SIG-M5 treated with dmso at 0.1 percent for 504 hours (cell line): ENCODE measurements at regions not wholly inside any gene's neighbourhood (a gene's known extent, or its start where the extent isn't known, plus 50 kb on each side); places are given as distances from the start of the nearest gene placed in this dataset.
A peak's percentile ranks its signal among the peaks of the same experiment; 100 is the strongest.

Experiments
- DNase-seq: peaks from one replicate; lab custom pipeline; 2025; ENCODE audit not compliant: unreplicated experiment; lab: John Stamatoyannopoulos, UW

DNA sequence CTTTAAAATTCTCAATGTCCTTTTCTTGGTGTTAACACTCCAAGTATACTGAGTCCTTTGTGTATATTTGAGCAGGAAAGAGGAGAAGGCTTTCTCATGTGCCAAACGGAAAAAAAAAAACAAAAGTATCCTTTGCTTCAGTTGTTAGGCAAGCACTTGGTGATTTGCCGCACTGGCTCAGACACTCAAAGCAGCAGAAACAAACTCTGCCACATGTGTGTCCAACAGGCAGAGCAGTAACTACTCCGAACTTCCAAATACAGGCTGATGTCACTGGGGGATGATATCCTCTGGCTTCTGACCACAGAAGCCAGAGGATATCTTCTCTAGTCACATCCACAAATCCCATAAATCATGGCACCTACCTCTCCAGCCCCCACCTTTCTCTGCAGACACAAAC lies 108.0 kb upstream of the SALL3 start:
- no peak for DNase-seq

DNA sequence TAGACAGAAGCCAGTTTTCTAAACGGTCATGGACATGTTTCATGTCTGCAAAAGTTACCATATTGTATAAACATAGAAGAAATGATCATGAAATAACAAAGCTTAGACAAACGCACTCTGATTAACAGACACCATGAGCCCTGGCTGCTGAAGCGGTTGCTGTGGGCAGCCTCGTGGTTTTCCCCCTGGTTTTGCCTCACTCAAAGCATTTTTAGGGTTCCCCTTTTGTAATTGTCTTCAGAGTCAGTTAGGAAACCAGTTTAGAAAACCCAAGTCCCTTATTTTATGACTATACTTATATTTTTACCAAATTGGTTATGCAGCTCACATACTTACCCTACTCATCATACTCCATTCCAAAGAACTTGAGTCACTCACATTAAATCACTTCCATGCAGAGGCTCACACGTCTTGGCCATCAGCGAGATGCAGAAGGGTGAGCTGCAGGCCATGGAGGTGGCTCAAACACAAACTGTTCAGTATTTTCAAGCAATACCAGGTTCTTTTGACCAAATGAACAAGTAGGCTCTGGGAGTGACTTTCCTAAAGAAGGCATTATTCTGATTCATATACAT lies 105.6 kb upstream of the SALL3 start:
- peak; percentile 64 for DNase-seq

DNA sequence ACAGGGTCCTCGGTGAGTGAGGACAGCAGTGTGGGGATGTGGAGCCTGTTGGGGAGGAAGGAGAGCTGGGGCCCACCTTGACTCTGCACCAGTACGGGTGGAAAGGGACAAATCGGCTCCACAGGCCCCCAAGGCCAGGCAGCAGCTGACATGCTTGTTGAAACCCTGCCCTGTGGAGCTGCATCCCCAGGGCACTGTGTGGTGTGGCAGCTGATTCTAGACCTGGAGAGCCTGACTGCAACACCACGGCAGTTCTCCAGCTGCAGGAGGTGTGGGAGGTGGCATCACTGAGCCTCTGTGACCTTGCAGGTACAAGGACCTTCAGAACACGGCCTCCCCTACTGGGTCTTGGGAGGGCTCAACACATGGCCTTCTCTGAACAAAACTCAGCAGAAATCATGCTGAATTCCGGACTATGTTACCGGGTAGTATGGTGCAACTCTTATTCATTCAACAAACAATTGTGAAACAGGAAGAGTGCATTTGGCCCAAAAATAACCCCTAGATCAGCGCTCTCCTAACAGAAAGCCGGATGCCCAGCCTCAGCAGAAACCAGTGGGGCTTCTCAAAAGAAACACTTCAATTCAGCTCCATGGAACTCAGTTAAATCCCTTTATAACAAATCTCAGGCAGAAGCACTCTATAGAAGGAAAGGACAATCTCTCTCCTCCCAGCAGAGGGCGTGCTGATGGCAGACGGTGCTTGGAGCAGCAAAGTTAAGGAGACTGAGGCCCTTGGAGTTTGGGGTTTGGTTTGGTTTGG lies 104.4 kb upstream of the SALL3 start:
- peak; percentile 94 for DNase-seq

GRCh38 chr18:78875778-78876650 lies 103.6 kb upstream of the SALL3 start:
- DNase-seq, result no peak

GRCh38 chr18:78876868-78877267 lies 102.8 kb upstream of the SALL3 start:
- no peak for DNase-seq

- DNase-seq, result no peak
These were observed 101.3 kb upstream of the SALL3 start for GRCh38 chr18:78878335-78878734.

GRCh38 chr18:78879072-78879883 lies 100.3 kb upstream of the SALL3 start:
- peak; percentile 17 for DNase-seq

DNA sequence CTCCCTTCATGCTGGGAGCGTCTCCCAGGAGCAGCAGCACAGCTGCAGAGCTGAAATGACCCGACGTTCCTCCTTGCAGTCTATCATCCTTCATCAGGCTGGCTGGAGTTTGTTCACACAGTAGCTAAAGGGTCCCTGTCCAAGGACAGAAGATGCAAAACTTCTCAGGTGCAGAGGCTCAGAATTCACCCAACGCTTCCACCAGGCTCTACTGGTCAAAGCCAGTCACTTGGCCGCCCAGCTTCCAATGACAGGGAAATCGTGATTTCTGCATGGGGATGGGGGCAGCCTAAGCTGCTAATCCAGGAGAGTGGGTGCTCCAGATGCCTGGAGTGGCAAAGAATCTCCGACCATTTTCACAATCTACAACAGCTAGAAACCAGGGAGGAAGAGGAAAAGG lies 97.0 kb upstream of the SALL3 start:
- DNase-seq, result no peak

DNA sequence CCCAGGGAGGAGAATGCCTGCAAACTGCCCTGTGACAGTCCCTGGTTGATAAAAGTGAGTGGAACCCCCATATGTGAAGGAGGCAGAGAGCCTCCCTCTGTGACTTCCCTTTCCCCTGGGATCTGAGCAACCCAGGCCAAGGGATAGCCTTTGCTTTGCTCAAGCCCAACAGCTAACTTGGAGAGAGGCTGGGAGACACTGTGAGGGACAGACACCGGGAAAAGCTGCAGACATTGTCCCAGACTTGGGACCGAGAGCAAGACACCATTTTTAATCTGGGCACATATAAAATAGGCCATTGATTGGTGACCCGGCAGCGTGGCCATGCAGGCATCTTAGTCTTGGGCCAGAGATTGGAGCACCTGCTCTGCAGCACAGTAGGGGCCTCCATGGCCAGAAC lies 96.1 kb upstream of the SALL3 start:
- DNase-seq, result no peak

GRCh38 chr18:78884502-78884901 lies 95.1 kb upstream of the SALL3 start:
- peak; percentile 5 for DNase-seq

GRCh38 chr18:78889250-78889649 lies 90.4 kb upstream of the SALL3 start:
- DNase-seq, result no peak

- DNase-seq, result no peak
These were observed 89.2 kb upstream of the SALL3 start for GRCh38 chr18:78890388-78890787.

DNA sequence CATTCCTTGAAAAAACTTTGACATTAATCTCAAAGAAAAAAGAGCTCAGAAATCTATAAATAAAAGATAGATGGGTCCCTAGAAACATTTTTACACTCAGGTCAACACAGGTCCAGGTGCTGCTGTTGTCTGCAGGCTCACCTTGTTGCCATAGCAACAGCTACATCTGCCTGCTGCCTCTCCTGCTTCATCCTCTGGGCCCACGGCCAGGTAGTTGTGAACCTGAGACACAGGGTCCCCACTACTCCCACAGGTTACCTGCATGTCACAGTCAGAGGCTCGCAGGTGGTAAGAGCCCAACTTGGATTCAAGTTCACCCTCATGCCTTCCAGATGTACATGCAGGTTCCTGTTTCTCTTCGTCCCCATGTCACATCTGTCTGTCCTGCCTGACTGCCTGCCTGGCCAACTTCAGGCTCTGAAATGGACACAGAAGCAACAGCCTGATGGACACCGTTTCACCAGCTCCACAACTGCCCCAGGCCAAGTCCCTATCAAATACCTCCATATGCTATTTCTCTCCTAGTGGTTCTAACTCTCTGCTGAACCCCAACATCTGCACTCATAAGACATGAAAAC lies 88.3 kb upstream of the SALL3 start:
- no peak for DNase-seq

- DNase-seq, result no peak
These were observed 87.4 kb upstream of the SALL3 start for GRCh38 chr18:78892177-78892576.

- no peak for DNase-seq
These were observed 86.9 kb upstream of the SALL3 start for GRCh38 chr18:78892721-78893120.

DNA sequence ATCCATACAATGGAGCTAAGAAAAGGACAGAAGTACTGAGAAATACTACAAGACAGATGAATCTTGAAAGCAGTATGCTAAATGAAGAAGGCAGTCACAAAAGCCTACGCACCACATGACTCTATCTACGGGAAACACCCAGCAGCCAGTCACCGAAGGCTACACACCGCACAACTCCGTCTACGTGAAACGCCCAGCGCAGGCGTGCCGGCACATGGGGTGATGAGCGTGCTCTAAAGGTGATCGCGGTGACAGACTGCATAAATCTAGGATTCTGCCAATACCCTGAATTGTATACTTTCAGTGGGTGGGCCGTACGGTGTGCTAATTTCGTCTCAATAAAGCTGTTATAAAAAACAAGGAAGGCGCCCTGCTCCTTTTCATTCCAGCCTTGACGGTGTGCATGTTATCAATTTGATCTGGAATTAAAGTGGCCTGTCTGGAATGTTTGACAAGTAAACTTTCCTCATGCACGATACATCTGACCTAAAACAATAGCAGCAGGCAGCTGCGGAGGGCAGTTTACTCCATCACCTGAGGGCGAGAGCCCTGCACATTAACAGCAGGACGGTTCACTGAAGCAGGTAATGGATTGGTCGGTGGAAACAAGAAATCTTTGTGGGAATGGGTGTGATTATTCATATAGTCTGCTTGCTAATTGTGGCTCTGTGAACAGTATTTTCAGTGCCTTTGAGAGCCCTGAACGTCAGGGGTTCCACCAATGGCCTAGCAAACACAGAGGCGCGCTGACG lies 86.2 kb upstream of the SALL3 start:
- DNase-seq, result no peak

DNA sequence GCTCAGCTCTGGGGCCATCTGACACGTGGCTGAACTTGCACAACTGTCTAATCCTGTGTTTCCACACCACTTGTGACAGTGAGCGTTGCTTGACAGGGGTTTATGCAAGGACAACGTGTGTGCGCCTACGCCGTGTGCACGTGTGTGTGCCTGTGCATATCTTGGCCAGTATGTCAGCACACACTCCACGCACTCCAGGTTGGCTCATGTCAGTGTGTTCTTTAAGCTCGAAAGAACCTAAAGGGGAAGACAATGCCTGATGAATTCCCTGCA lies 85.6 kb upstream of the SALL3 start:
- DNase-seq, result no peak

- no peak for DNase-seq
These were observed 84.2 kb upstream of the SALL3 start for GRCh38 chr18:78895207-78896001.

DNA sequence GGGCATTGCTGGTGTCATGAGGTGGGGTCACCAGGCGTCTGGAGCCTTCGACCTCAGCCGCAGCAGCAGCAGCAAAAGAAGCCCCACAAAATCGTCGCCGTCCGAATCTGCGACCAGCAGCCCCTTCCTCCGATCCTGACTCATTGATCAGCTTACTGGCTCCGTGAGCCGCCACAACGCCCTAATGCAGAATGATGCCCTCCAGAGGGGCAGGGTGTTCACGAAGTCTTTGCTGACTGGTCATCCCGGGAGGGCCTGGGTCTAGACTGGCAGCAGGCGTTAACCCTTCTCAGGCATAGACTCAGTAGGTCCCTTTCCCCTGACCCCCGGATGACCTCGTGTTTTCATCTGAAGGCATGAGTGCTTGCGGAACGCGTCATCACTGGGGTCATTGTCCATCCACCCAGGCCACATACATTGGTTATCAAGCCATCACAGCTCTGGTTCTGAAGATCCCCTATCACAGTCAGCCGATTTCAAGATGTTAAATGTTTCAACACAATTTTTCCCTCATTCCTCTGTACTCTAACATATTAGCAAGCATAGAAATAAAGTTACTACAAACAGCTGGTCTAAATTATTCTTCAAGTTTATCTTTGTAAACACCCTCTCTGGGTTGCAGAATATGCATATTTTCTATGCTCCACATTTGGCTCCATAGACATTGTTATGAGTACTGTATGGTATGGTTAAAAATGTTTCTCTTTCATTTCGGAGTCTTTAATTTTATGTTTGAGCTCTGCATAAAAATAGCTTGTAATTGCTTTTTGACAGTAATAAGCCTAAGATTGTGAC lies 83.3 kb upstream of the SALL3 start:
- DNase-seq, result no peak
